AML-193 (cell line): ENCODE measurements at regions not wholly inside any gene's neighbourhood (a gene's known extent, or its start where the extent isn't known, plus 50 kb on each side); places are given as distances from the start of the nearest gene placed in this dataset.
"Not testable (repeated sequence)": the region's sequence is repeated elsewhere in the genome, so short reads cannot be mapped to it uniquely, and the experiment has no call there.

Source experiments
- DNase-seq, 2 experiments: peaks; one replicate each; lab custom pipeline; 2025; lab: John Stamatoyannopoulos, UW

DNA sequence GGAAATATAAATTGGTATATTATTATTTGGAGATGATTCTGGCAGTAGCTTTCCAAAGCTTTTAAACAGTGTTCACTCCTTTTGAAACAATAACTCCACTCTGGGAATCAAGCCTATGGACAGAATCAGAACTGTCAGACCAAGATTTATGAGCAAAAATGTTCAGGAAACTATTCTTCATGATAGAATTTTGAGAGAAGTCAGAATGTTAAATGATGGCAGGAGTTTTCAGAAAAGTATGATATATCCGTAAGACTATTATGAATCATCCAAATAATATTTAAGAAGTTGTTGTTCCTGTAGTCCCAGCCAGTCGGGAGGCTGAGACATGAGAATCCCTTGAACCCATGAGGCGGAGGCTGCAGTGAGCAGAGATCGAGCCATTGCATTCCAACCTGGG lies 50.5 kb upstream of the ADGRG2 start:
- DNase-seq = no peak

GRCh38 chrX:19174401-19175025 lies 52.2 kb upstream of the ADGRG2 start:
- no peak for DNase-seq

DNA sequence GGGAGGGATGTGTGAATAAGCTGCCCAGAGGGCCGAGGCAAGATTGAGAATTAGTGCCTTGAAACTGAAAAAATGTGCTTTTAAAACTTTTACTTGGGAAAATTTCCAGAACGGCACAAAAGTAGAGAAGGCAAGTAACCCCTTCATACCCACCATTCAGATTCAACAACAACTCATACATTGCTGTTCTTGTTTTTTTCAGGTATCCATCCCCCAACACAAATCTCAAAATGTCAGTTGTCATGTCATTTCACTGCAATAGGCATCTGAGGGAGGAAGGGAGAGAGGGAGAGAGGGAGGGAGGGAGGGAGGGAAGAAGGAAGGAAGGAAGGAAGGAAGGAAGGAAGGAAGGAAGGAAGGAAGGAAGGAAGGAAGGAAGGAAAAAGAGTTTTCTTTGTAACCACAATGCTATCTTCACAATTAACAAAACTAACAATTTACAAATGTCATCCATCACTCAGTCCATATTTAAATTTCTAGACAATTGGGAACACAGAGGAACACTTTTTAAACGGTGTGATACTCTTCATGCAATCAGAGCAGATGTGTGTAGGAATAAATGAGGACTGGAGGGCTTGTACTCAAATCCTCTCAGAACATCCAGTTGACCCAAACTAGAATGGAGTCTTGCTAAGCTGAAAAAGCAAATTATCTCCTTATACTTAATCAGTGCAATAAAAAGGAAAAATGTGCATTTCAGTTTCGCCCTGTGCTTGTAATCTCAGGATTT lies 54.8 kb upstream of the ADGRG2 start:
- no peak for DNase-seq

GRCh38 chrX:19177721-19178120 lies 55.5 kb upstream of the ADGRG2 start:
- DNase-seq = no peak

GRCh38 chrX:19178402-19178801 lies 56.1 kb upstream of the ADGRG2 start:
- no peak for DNase-seq

- DNase-seq = no peak
These were observed 57.1 kb upstream of the ADGRG2 start for GRCh38 chrX:19179389-19179788.

DNA sequence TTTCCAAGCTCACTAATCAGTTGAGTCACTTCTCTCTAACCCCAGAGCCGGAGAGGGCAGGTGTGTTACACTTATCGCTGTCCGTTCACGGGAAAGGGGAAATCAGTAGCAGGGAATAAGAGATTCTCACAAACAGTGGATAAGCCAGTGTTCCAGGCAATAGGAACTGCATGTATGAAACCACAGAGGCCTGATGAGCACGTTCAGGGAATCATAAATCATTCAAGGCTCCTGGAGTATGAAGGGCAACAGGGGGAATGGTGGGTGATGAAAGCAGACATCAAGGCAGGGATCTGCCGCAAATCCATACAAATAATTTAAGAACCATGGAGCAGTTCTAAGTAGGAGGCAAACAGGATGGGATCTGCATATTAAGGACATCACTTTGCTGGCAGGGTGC lies 59.1 kb upstream of the ADGRG2 start:
- no peak for DNase-seq

GRCh38 chrX:19182785-19183184 lies 60.5 kb upstream of the ADGRG2 start:
- DNase-seq = no peak

- no peak for DNase-seq
These were observed 61.7 kb upstream of the ADGRG2 start for GRCh38 chrX:19183761-19184477.

DNA sequence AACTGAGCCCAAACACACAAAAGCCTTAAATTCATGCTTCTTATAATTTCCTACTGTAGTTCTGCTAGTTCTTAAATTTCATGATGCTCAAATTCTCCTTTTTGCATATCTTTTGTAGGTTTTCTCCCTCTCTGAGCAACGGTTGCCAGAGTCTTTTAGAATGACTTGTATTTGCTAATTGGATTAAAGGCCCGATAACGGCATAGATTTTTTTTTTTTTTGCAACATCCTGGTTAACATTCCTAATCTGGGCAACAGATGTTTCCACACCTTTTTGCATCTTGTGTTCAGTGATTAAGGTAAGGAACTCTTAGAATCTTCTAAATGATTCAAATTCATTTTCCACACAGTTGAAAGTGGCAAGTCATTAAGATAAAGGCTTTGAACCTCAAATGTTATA lies 66.3 kb upstream of the ADGRG2 start:
- no peak for DNase-seq

DNA sequence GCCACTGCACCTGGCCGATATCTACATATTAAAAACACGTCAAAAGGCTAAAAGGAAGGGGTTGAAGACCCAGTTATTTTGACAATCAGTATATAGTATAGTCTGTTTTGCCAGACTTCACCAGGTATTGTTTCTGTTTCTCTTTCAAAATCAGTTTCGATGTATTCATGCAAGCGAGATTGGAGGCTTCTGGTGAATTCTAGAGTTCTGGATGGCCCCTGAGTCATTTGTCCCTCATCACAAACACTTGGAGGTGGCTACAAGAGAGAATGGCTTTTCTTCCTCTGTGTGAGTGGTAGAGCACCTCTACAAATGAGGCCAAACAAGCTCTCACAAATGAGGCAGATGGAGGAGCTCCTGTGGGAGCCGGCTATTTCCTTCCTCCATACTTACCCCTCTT lies 68.6 kb upstream of the ADGRG2 start:
- DNase-seq = no peak

- no peak for DNase-seq
These were observed 71.3 kb upstream of the ADGRG2 start for GRCh38 chrX:19193565-19193964.

DNA sequence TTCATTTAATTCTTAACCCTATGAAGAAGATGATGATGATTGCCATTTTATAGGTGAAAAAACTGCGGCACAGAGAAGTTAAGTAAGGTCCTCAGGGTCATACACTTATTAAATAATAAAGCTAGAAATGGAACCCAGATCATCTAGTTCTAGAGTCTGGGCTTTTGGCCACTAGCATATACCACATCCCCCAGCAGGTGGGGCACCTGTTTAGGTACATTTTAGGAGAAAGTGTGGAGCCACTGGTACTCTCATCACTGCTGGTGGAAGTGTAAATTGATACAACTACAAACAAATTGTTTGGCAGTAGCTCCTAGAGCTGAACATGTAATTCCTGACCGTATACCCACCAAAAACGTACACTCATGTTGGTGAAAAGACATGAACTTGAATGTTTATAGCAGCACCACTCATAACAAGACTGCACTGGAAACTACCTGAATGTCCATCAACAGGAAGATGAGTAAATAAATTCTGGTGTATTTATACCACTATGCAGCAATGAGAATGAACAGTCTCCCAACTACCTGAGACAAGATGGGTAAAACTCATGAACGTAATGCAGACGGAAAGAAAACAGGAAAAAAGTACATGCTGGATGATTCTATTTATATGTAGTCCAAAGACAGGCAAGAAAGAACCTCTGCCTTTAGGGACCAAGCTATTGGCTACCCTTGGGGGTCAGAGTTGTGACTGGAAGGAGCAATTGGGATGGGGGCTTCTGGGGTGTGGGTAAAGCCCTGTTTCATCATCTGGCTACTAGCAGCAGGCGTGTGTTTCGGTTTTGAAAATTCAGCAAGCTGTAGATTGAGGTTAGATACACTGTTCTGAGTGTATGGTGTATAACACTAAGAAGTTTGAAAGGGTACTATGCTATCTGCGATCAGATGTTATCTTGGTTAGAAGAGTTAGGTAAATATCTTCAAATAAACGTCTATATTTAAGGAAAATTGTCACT lies 72.3 kb upstream of the ADGRG2 start:
- no peak for DNase-seq

- no peak for DNase-seq
These were observed 73.0 kb upstream of the ADGRG2 start for GRCh38 chrX:19195243-19195610.

- no peak for DNase-seq
These were observed 76.2 kb upstream of the ADGRG2 start for GRCh38 chrX:19198473-19198872.

DNA sequence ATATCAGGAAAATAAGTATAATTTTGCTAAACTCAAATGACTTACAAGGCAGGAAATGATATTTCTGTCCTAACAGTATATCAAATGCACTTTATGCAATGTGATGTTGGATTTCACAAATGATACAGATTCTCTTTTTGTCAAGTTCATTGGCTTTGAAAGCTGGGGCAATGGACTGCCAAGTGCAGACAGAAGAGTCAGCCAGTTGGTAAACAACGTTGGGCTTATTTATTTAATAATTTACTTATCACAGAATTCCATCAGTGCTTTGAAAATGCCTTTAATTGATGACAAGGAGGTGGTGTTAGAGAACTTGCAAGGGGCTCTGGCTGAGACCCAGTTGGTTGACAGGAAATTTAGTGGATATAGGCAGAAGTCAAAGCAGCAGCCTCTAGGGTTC lies 79.9 kb upstream of the ADGRG2 start:
- DNase-seq = no peak

GRCh38 chrX:19204636-19205035 lies 82.4 kb upstream of the ADGRG2 start:
- DNase-seq = no peak

DNA sequence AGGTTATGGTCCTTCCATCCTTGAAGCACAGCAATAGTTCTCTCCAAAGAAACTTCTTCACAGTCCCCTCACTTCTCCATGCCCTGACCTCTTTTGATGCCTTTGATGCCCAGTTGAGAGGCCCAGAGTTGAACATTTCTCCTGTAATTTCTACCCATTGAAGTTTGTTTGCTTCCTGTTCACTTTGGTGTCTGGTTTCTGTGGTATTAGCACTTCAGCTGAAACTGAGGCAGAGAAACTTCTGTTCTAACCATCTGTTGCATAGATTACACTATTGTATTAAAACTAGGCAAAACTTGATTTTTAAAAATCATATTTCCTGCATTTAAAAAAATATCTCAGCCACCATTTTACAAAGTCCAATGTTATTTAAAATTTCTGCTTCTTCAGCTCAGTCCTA lies 89.8 kb upstream of the ADGRG2 start:
- DNase-seq = no peak

DNA sequence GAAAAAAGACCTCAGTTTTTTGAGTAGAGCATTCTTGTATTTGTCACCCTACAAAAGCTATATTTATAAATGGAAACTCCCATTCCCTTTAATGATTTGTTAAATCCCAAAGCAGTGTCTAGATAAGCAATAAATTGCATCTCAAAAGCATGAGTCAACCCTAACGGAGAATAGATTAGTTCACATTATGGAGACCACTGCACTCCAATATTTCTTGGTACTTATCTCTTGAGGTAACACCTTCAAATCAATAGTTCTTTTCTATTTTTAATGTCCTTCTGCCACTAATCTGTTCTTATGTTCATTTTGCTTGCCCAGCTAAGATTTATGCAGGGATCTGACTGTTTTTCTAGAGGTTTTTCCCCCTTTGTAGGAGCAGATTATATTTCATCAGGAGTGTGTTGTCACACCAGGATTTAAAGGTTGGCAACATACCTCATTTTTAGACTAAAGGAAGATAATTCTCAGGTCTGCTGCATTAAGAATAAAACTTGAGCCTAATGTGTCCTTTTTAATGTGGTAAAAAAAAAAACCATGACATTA lies 91.4 kb upstream of the ADGRG2 start:
- DNase-seq = no peak

DNA sequence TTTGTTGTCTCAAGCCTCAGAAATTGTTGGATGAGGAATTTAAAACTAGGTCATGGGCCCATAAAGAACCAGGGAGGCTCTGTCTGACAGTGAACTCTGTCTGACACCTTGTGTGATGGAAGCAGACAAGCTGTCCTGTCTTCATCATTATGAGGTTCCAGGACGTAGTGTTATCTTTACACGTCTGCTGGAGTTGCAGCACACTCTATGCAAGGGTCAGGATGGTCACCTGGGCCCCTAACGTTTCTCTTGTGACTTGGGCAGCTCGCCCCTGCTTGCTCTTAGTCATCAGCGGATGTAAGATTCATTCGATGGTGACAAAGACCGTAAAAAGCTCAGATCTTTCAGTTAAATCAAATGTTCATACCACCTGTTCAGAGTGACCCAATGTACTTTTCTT lies 92.0 kb upstream of the ADGRG2 start:
- no peak for DNase-seq

- peak in 1 of 2 experiments; percentile 0 for DNase-seq
These were observed 103.6 kb upstream of the ADGRG2 start for GRCh38 chrX:19225909-19226308.

- DNase-seq = not testable (repeated sequence)
These were observed 107.6 kb upstream of the ADGRG2 start for GRCh38 chrX:19229896-19230295.
